SK-N-MC (cell line): ENCODE measurements at regions not wholly inside any gene's neighbourhood (a gene's known extent, or its start where the extent isn't known, plus 50 kb on each side); places are given as distances from the start of the nearest gene placed in this dataset.

Experiments used
- EZH2 ChIP-seq: fragments of 200-600 bp; sonication (generic); IDR thresholded peaks from one replicate; pipeline ENCODE4 v1.6.1; 2017; ENCODE audit warnings: antibody characterized with exemption
- POLR2AphosphoS5 ChIP-seq: IDR thresholded peaks from 2 replicates; pipeline ENCODE4 v1.6.1; 2012; ENCODE audit warnings: mild to moderate bottlenecking, low read depth, low read length, borderline replicate concordance

- TF ChIP-seq EZH2 (no peak), POLR2AphosphoS5 (no peak)
These were observed 267.9 kb downstream of the PARP8 start for GRCh38 chr5:50934343-50934742.
